Ishikawa (cell line): ENCODE measurements at regions not wholly inside any gene's neighbourhood (a gene's known extent, or its start where the extent isn't known, plus 50 kb on each side); places are given as distances from the start of the nearest gene placed in this dataset.

Source experiments
- CEBPB ChIP-seq: IDR thresholded peaks from 2 replicates; pipeline ENCODE4 v1.6.1; 2012
- EP300 ChIP-seq: IDR thresholded peaks from 2 replicates; pipeline ENCODE4 v1.6.1; 2012; ENCODE audit warnings: borderline replicate concordance
- FOXM1 ChIP-seq: IDR thresholded peaks from 2 replicates; pipeline ENCODE4 v1.6.1; 2012; ENCODE audit warnings: low read depth, borderline replicate concordance
- RAD21 ChIP-seq: IDR thresholded peaks from 2 replicates; pipeline ENCODE4 v1.6.1; 2012; ENCODE audit warnings: low read depth
- REST ChIP-seq: IDR thresholded peaks from 2 replicates; pipeline ENCODE4 v1.6.1; 2012; ENCODE audit warnings: low read depth, mild to moderate bottlenecking
- TAF1 ChIP-seq: IDR thresholded peaks from 2 replicates; pipeline ENCODE4 v1.6.1; 2012; ENCODE audit warnings: low read depth, mild to moderate bottlenecking
- TCF12 ChIP-seq: IDR thresholded peaks from 2 replicates; pipeline ENCODE4 v1.6.1; 2012; ENCODE audit warnings: low read depth
- USF1 ChIP-seq: IDR thresholded peaks from 2 replicates; pipeline ENCODE4 v1.6.1; 2012

GRCh38 chr10:2525781-2526180 lies 541.6 kb upstream of the PFKP start:
- TF ChIP-seq USF1, result no peak
- no peak for TF ChIP-seq FOXM1
- TF ChIP-seq CEBPB, result no peak
- TF ChIP-seq EP300, result no peak
- TF ChIP-seq TAF1, result no peak
- TF ChIP-seq REST, result no peak
- TF ChIP-seq TCF12, result no peak
- TF ChIP-seq RAD21, result no peak
